ENCODE measurements at regions not wholly inside any gene's neighbourhood (a gene's known extent, or its start where the extent isn't known, plus 50 kb on each side); places are given as distances from the start of the nearest gene placed in this dataset.

DNA sequence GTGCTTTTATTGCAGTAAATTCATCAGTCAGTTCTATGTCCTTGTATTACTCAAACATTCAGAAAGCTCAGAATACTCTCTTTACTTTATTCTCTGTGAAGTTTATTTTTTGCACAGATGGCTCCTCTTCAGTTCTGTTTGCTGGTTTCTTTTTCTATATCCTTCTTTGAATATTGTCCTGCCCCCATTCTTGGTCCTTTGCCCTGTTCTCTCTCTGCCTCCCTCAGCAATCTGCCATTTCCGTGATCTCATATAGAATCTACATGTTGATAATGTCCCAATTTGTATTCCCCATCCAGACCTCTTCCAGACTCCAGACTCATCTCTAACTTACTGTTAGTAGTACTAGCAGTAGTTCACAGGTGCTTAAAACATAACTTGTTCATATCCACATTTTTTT is 102.6 kb downstream of the HNMT start:
- TF ChIP-seq, protein P1, sequence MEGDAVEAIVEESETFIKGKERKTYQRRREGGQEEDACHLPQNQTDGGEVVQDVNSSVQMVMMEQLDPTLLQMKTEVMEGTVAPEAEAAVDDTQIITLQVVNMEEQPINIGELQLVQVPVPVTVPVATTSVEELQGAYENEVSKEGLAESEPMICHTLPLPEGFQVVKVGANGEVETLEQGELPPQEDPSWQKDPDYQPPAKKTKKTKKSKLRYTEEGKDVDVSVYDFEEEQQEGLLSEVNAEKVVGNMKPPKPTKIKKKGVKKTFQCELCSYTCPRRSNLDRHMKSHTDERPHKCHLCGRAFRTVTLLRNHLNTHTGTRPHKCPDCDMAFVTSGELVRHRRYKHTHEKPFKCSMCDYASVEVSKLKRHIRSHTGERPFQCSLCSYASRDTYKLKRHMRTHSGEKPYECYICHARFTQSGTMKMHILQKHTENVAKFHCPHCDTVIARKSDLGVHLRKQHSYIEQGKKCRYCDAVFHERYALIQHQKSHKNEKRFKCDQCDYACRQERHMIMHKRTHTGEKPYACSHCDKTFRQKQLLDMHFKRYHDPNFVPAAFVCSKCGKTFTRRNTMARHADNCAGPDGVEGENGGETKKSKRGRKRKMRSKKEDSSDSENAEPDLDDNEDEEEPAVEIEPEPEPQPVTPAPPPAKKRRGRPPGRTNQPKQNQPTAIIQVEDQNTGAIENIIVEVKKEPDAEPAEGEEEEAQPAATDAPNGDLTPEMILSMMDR (IDR thresholded peaks at IDR 0.05), result no peak
- no peak for TF ChIP-seq POLR2A (IDR thresholded peaks at IDR 0.05; ENCODE audit: low read depth)
- TF ChIP-seq POLR2AphosphoS5 (IDR thresholded peaks at IDR 0.05), result no peak
- no peak for TF ChIP-seq EP300 (IDR thresholded peaks at IDR 0.05)

Measured in esophagus muscularis mucosa (tissue), 4 donors.